Left lung (tissue), 4 donors: ENCODE measurements at regions not wholly inside any gene's neighbourhood (a gene's known extent, or its start where the extent isn't known, plus 50 kb on each side); places are given as distances from the start of the nearest gene placed in this dataset.

ENCODE experiments used
- ATAC-seq: fragments of 200-7000 bp; cut with Tn5 transposase; one replicate; pipeline ENCODE4 v1.9.1; 2020; ENCODE audit warnings: moderate library complexity
- DNase-seq, 4 donors: peaks; one replicate each; pipeline ENCODE4 v3.0.0-alpha.2; 2013 to 2020
- H3K27ac ChIP-seq, 2 donors: fragments of 200-600 bp; sonication (generic) in 1 of 2; one replicate each; pipeline versions ENCODE4 v1.5.0 to v1.8.0; 2020 to 2021
- H3K27me3 ChIP-seq, 2 donors: fragments of 200-600 bp; sonication (generic) in 1 of 2; one replicate each; pipeline versions ENCODE4 v1.5.0 to v1.8.0; 2020 to 2021
- H3K36me3 ChIP-seq, 2 donors: fragments of 200-600 bp; sonication (generic) in 1 of 2; one replicate each; pipeline versions ENCODE4 v1.5.0 to v1.8.0; 2020 to 2021
- H3K4me1 ChIP-seq, 2 donors: fragments of 200-600 bp; one replicate each; pipeline ENCODE4 v1.8.0; 2021
- H3K4me3 ChIP-seq, 2 donors: fragments of 200-600 bp; sonication (generic) in 1 of 2; one replicate each; pipeline versions ENCODE4 v1.5.0 to v1.8.0; 2020 to 2021; ENCODE audit warnings: mild to moderate bottlenecking in 1 of 2
- H3K9me3 ChIP-seq, 2 donors: fragments of 200-600 bp; sonication (generic) in 1 of 2; one replicate each; pipeline versions ENCODE4 v1.5.0 to v1.8.0; 2020 to 2021
- CTCF ChIP-seq, 2 donors: fragments of 200-600 bp; sonication (generic) in 1 of 2; IDR thresholded peaks; one replicate each; pipeline versions ENCODE4 v1.5.0 to v1.8.0; 2021; ENCODE audit warnings: antibody characterized with exemption in 2 of 2
- intact Hi-C, 2 donors: fragments of 100-400 bp; cut with DNase I; formaldehyde crosslinking; loops; one replicate each; pipeline versions ENCODE4 v1.11.2 to v1.14.2; 2022
- donor health status: DM: no; HTN: yes; CAD: no.
- donor health status: DM: no; HTN: no; CAD: no.

GRCh38 chr11:45725121-45725520, 59.7 kb upstream of the CHST1 start:
- H3K36me3 ChIP-seq = no peaks in the 10 kb centered on the region
- intact Hi-C loops = no loop called here
- H3K27me3 ChIP-seq = peaks cover 0 to 6% of the 10 kb centered on the region in 2 donors
- no peaks in the 10 kb centered on the region for H3K4me1 ChIP-seq
- no peak for ATAC-seq
- no peak overlapping the region for H3K27ac ChIP-seq
- no peak overlapping the region for H3K4me3 ChIP-seq
- H3K9me3 ChIP-seq = no peaks in the 10 kb centered on the region
- TF ChIP-seq CTCF (IDR thresholded peaks at IDR 0.05) = no peak
- DNase-seq = no peak

GRCh38 chr11:45724153-45724552, 58.7 kb upstream of the CHST1 start:
- intact Hi-C loops = no loop called here
- H3K27ac ChIP-seq = no peak overlapping the region
- H3K36me3 ChIP-seq = no peaks in the 10 kb centered on the region
- DNase-seq (no peak), ATAC-seq (no peak)
- H3K4me3 ChIP-seq = no peak overlapping the region
- no peak for TF ChIP-seq CTCF (IDR thresholded peaks at IDR 0.05)
- H3K4me1 ChIP-seq = no peaks in the 10 kb centered on the region
- H3K27me3 ChIP-seq = peaks cover 0 to 6% of the 10 kb centered on the region in 2 donors
- no peaks in the 10 kb centered on the region for H3K9me3 ChIP-seq

GRCh38 chr11:45723397-45723796, 58.0 kb upstream of the CHST1 start:
- H3K27ac ChIP-seq = no peak overlapping the region
- no peaks in the 10 kb centered on the region for H3K9me3 ChIP-seq
- H3K36me3 ChIP-seq = no peaks in the 10 kb centered on the region
- intact Hi-C loops = no loop called here
- TF ChIP-seq CTCF (IDR thresholded peaks at IDR 0.05) = no peak
- DNase-seq = no peak
- H3K4me3 ChIP-seq = no peak overlapping the region
- H3K4me1 ChIP-seq = no peaks in the 10 kb centered on the region
- H3K27me3 ChIP-seq = peaks cover 0 to 6% of the 10 kb centered on the region in 2 donors
- ATAC-seq = no peak

- Histone ChIP-seq H3K4me3 (no peak overlapping the region), H3K4me1 (no peaks in the 10 kb centered on the region), H3K27me3 (peaks cover 0 to 6% of the 10 kb centered on the region in 2 donors), H3K9me3 (no peaks in the 10 kb centered on the region), H3K36me3 (no peaks in the 10 kb centered on the region), H3K27ac (no peak overlapping the region)
- DNase-seq = no peak
- no peak for ATAC-seq
- intact Hi-C loops = no loop called here
- TF ChIP-seq CTCF (IDR thresholded peaks at IDR 0.05) = no peak
These were observed 56.7 kb upstream of the CHST1 start for GRCh38 chr11:45722144-45722543.

- Histone ChIP-seq H3K9me3 (no peaks in the 10 kb centered on the region), H3K4me3 (no peak overlapping the region), H3K27me3 (peaks cover 0 to 13% of the 10 kb centered on the region in 2 donors), H3K27ac (no peak overlapping the region), H3K36me3 (no peaks in the 10 kb centered on the region), H3K4me1 (no peaks in the 10 kb centered on the region)
- intact Hi-C loops = no loop called here
- no peak for ATAC-seq
- TF ChIP-seq CTCF (IDR thresholded peaks at IDR 0.05) = no peak
- DNase-seq = no peak
These were observed 52.1 kb upstream of the CHST1 start for GRCh38 chr11:45717526-45717925.
